ENCODE measurements at regions not wholly inside any gene's neighbourhood (a gene's known extent, or its start where the extent isn't known, plus 50 kb on each side); places are given as distances from the start of the nearest gene placed in this dataset.
A peak's percentile ranks its signal among the peaks of the same experiment; 100 is the strongest.
"Not testable (repeated sequence)": the region's sequence is repeated elsewhere in the genome, so short reads cannot be mapped to it uniquely, and the experiment has no call there.

DNA sequence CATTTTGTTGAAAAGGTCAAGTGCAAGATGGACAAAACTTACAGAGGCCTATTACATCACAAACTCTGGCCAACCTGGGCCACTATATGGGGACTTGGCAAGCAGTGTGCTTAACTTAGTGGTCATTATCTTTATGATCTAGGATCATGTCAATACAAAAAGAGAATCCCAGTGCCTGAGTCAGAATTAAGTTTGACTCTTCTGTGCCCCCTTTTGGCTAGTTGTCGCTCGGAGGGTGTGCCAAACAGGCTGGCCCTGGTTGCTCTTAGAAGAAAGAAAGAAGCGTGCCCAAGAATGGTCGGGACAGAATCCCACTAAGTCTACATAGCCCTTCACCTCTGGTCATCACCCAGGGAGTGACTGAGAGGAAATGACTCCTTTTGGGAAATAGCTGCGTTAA is 100.1 kb downstream of the EIF4E start:
- DNase-seq = no peak

DNA sequence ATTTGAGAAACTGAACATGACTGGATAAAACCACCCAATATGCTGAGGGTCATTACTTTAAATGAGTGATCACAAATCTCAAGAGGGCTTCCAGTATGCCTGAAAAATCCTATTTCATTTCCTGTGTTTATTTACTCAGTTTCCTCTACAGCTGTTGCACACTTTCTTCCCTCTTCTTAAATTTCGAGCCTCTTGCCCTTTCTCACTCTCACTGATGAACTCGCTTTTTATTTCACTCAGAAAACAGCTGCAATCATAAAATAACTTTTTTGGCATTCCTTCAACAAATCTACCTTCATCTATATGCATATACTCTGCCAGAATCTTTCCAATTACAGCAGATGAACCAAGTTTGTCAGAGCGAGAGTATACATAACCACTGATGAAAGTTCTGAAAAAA is 101.3 kb downstream of the EIF4E start:
- DNase-seq = no peak

DNA sequence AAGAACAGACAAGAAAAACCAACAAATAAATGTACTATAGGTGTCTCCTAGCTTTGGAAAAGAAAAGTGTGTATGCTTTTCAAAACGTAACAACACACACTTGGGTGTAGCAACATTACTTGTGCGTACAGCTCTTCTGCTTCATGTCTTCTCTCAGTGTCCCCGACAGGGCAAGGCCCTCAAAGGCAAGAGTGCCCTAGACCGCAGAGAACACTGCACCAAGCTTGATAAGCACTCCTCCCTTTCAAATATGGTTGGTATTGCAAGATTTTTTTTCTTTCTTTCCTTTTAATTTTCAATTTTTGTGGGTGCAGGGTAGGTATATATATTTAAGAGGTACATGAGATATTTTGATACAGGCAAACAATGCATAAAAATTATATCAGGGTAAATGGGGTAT is 106.8 kb downstream of the EIF4E start:
- DNase-seq = no peak

DNA sequence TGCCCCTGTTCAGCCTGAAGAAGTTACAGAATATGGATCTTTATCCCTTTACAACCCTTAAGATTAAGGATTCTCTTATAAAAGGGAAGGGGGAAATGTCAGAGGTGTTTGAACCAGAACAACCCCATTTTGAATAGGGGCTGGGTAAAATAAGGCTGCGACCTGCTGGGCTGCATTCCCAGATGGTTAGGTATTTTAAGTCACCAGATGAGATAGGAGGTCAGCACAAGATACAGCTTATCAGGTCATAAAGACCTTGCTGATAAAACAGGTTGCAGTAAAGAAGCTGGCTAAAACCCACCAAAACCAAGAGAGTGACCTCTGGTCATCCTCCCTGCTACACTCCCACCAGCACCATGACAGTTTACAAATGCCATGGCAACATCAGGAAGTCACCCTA is 110.8 kb downstream of the EIF4E start:
- not testable (repeated sequence) for DNase-seq

DNA sequence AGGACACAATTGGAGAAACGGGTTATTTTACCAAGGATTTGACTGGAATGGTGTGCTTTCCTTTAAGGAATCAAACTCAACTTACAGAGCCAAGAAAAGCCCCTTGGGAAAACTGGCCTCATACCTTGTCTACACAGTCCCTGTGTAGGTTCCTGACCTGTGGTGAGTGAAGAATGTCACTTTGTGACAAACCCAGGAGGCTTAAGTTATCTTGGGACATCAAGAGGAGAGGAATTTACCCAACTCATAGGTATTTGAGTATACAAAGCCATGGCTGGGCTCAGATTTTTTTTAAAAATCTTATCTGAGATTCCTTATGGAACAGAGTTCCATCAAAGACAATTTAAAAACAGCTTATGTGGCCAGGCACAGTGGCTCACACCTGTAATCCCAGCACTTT is 112.1 kb downstream of the EIF4E start:
- DNase-seq = no peak

DNA sequence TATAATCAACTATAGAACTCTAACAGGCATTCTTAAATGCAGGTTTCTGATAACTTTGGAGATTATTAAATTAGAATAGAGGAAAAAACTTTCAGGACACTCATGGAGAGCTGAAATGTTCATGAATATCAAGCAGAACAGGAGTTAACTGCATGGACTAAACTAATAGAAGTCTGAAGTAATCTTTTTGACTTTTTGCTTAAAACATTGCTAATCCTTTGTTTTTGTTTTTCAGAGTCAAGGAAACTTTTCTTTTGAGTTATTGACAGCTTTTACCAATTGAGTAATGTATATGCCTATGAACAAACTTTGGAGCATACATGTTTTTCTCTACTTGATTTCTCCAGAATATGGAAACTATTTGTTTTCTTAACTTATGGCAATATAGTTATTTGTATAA is 112.5 kb downstream of the EIF4E start:
- DNase-seq = no peak

DNA sequence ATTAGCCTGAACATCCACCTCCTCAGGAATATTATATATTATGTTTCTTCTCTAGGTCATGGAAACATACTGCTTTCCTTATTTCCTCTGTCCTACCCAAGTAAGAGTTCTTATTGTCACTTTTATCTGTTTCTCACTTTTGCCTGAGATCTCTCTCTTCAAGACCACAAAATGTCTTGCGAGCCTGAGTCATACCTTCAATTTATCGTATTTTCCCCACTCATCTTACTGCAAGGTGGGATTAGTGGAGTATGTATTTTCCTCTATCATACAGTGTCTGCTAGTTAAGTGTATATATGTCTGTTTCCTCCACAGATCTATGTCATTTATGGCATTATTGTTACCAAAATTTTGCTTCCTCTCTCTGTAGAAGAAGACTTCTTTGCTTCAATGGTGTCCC is 124.5 kb downstream of the EIF4E start:
- no peak for DNase-seq

DNA sequence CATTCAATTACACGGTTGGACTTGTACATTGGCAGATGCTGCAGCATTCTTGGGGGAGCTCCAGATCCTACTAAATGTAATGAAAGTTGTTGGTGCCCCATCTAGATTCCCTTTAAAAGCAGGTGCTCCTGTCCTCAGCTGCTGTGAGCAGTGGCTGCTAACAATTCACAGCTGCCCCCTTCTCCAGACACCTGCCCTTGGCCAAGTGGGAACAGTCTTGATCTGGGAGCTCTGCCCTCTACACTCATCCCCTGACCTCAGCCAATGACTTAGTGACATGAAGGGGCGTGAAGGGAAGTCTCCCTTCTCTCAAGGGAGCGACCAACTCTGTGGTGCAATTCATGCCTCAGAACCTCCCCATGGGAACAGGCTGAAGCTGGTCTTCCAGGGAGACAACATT is 125.7 kb downstream of the EIF4E start:
- DNase-seq = no peak

DNA sequence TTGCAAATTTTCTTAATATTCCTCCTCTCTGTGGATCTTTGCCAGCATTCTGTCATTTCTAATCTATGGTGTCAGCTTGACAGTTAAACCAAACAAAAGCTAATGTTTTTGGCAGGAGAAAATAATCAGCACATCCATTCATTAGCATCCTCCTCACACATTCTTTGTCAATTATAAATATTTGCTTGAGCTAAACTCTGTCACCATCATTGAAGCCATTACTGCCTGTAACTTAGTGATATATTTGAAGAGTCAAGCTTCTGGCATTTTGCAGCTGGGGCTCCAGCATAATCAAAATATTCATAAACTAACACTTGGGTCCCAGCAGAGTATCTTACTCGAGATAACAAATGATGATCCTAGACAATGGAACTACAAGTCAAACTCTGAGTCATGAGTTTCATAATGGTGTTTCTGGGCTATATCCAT is 126.1 kb downstream of the EIF4E start:
- peak; percentile 5 for DNase-seq

DNA sequence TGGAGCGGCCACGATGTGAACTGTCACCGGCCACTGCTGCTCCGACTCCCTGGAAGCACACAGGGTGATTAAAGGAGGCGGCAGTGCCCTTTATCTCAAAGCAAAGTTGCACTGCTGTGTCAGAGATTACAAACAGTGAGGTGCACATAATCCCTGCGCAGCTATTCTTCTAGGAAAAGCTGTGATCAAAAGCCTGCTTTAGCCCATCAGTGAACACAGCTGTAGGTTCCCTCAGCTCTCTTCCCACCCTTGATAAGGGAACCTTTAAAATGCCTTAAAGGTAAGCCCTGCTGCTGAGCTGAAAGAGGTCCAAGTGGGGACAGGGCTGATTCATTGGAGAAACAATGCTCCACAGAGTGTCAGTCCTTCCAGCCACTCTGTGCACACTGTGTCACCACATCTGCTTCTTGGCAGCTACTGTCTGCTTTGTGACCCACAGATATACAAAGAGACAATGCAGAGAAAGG is 127.6 kb downstream of the EIF4E start:
- no peak for DNase-seq

DNA sequence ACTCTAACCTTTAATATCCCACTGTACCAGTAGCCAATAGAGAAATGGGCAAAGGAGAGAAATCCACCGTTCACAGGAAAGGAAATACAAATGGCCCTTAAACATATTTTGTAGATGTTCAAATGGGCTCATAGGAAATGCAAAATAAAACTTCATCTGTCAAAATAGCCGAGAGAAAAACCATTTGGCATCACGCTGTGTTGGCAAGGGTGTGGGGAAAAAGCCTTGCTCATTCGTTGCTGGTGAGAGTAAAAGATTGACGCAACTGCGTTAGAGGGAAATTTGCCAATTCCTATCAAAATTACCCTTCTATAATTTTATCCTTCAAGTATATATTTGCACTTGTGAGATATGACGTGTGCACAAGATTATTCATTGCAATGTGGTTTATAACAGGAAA is 131.9 kb downstream of the EIF4E start:
- DNase-seq = no peak

DNA sequence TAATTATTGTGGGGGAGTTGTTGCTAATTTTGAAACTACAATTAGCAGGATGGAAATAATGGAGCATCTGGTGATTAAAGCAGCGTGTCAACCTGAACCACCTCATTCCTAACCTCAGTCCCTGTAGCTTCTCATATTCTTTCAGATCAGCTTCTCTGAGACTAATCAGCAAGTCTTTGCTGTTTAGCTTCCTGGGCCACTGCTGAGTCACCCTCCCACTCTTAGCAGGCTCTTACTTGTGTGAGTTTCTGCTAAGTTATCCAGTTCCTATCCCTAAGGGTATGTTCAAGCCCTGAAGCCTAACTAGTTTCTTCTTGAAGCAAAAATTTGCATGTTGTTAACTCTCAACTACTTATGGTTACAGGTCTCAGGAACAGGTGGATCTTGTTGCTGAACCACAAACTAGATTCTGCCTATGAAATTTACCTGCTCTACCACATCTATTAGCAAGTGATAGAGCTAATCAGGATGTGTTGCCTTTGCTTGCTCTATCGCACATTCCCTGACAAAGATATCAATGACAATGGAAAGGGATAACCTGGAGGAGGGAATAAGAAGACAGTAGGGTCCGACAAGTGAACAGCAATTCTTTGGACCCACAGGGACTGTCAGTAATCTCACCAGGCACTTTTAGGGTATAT is 134.2 kb downstream of the EIF4E start:
- DNase-seq = no peak

DNA sequence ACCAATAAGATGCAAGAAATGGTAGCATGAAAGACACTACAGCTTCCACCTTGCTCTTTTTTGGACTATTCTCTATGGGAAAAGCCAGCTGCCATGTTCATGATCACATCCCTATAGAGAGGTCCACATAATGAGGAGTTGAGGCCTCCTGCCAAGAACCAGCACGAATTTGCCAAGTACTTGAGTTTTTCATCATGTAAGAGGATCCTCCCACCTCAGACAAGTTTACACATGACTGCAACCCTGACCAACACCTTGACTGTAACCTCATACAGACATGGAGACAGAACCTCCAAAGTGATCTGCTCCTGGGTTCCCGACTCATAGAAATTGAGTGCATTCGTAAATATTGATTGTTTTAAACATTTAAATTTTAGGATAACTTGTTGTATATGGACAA is 135.2 kb upstream of the TSPAN5 start:
- no peak for DNase-seq

DNA sequence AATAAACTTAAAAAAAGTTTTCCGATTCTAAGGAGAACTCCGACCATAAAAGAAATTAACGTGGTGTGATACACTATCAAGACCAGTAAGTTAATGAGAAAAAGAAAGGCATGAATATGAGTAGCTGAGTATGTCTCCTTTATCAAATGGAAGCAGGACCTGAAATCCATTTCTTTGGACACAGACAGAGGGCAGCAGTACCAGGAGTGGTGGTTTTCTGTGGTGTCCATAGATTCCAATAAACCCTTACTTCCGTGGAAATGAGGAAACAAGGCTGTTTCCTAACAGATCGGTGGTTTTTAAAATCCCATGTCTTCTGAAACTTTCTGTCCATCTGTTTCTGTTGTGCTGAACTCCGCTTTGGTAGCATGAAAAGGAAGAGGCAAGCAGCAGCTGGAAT is 128.5 kb upstream of the TSPAN5 start:
- no peak for DNase-seq

DNA sequence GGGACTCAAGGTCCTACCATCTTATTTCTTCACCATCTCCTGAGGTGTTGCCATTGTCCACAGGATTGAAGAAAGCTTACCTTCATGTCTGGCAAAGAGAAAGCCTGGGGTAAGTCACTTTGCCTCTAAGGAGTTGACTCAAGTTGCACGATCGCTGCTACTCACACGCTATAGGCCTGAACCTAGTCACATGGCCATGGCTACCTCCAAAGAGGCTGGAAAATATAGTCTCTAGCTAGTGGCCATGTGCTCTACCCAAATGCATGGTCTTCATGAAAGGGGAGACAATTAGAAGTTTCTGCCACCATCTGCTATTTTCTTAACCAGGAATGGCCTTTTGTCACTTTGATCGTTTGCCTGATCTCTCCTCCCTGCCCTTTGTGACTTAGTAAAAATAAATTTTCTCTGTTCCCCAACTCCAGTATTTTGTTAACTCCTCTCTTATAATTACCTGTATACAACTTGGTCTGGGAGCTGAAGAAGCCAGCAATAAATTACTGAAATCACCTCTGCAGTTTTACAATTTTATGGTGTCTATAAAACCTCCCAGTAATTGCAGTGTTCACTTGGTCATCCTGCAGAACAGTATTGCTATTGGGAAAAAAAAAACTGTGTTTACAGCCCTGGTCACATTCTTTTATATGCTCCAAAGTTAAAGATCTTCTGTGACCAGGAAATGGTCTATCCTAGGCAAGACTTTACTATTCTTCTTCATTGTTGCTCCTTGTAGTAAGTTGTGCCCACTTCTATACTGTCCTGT is 126.7 kb upstream of the TSPAN5 start:
- DNase-seq = no peak

DNA sequence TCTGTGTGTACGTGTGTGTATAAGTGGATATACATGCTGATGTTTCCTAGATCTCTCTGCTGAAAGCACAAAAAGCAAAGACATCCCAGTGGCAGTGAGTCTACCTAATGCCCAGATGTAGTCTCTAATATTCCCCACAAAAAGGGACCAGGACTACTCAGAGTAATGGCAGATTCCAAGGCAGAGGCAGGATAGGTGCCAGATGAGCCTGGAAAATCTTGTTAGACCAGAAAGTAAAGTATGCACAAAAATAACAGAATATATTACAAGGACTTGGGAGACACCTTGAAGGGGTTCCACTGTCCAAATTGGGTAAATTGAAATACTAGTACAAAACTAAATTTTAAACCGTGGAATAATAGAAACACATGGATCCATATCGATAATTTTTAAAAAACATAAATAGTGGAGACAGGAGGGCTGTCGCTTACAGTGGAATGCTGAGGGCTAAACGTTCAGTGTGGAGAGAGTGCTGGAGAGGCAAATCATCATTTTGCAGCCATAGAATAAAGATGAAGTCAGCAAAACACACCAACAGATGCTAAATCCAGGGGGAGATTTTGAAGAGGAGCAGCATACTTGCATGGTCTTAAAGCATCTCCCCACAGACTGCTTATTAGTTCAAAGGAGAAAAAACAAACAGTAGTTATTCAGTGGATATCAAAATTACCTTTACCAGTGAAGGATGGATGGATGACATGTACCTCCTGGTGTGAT is 123.4 kb upstream of the TSPAN5 start:
- no peak for DNase-seq

DNA sequence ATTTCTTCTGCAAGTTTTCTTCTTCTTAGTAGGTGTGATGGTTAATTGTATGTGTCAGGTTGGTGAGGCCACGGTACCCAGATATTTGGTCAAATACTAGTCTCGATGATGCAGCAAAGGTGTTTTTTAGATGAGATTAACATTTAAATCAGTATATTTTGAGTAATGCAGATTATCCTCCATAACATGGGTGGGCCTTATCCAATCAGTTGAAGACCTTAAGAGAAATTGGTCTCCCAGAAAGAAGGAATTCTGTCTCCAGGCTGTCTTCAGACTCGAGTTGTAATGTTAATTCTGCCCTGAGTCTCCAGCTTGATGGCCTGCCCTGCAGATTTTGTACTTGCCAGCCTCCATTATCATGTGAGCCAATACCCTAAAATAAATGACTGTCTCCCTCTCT is 122.5 kb upstream of the TSPAN5 start:
- DNase-seq = no peak

DNA sequence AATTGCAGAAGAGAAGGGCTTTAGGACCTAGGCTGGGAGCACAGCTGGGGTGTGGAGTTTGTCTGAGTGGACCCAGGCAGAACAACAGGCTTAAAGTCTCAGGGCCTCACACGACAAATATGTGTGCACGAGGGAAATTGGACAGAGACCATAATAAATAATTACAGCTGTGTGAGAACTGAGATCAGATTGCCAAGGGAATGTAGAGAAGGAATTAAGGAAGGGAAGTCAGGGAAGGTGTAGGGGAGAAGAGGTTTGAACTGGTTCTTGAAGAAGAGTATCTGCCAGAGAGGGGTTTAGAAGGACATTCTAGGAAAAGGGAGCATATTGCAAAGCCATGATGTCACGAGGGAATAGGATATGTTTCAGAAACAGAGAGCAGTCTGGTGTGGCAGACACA is 120.7 kb upstream of the TSPAN5 start:
- no peak for DNase-seq

DNA sequence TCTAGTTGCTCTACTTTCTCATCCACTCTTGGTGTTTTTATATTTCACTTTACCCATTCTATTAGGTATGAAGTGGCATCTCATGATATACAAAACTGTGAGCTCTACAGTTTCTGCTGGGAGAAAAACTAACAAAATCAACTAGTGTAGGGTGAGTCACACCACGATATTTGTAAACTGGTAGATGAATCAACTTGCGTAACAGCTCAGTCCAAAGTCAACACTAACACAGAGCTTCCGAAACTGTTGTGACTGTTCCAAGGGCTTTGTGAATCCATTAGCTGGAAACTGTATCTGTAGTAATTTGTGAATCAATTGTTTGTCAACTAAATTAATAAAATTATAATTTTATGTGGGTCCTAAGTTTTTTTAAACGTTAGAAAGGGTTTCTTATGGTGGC is 119.8 kb upstream of the TSPAN5 start:
- DNase-seq = no peak

DNA sequence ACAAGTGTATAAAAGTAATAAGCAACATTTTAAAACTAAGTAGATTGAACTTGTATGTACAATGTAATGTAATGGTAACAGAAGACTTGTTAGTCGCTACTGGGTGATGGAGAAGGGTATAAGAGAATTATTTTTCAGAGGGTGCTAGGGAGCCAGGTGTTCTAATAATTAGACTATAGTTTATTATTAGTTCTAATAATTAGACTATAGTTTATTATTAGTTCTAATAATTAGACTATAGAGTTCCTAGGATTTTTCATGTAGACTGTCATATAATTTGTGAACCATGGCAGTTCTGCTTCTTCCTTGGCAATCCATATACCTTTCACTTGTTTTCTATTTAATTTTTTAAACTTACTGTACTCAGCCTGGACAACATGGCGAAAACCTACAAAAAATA is 117.3 kb upstream of the TSPAN5 start:
- DNase-seq = no peak

DNA sequence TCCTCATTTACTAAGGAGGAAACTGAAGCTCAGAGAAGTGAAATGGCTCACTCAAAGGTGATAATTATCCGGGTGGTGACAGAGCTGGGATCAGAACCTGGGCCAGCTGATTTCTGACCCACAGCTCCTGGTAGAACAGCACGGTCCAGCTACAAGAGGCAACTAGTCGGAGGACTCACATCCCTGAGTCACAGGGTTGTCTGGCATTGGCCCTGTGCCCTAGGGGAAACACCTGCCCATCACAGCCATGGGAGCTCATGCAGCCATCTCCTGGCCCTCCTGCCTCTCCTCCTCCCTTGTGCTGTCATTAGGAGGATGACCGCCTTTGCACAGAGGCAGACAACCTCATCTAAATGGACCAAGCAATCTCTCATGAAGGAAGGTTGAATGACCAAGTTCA is 115.2 kb upstream of the TSPAN5 start:
- no peak for DNase-seq

DNA sequence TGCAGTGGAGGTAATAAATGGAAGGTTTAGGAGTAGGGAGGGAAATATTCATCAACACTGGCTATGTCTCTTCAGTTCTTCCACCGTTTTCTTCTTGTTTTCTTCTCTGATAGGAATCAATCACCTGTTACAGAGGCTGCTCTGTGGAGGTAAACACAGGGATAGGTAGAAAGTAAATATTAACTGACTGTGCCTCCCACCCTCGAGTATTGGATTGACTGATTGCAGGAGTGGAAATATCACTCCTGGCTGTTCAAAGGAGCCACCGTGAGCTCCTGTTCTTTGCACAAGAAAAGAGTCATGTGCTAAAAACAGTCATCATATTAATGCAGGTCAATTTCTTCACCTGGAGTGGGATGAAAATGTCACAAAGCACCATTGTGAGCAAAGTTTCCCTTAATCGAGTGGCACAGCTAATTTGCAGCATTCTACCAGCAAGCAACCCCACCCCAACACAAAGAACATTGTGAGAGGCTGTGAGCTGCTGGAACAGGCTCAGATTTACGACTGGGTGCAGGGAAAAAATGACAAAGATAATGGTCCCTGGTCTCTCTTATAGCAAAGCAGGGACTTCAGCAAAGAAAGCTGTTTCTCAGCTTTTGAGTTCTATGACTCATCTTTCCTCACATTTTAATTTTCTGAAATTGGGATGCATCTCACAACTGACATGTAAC is 113.7 kb upstream of the TSPAN5 start:
- DNase-seq = peak; percentile 33

DNA sequence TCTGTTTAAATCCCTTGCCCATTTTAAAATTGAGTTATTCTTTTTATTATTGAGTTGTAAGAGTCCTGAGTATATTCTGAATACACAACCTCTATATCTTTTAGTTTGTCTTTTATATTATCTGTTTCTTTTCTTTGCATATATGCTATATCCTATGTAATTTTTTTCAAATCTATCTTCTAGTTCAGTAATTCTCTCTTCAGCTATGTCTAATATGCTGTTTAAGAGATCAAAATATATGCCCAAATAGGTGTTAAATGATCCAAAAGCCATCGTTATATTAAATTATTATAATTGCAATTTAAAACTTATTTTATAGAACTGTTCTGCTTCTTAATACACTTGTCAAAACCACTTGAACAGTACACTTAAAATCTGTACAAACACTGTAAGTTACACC is 107.4 kb upstream of the TSPAN5 start:
- DNase-seq = no peak

DNA sequence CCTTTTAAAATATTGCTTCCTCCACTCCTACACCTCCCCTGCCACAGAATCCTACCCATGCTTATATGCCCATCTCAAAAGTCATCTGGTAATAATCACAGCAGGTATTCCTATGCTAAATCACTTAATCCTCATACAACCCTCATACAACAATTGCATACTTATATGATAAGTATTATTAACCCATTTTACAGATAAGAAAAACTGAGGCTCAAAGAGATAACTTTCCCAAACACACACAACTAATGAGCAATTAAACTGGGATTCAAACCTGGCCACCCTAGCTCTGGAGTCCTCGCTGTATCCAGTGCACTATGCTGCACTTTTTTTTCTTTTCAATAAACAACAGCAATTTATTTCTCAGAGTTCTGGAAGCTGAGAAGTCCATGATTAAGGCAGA is 99.8 kb upstream of the TSPAN5 start:
- DNase-seq = no peak
